IPS-18a (cell line): ENCODE measurements at regions not wholly inside any gene's neighbourhood (a gene's known extent, or its start where the extent isn't known, plus 50 kb on each side); places are given as distances from the start of the nearest gene placed in this dataset.
"Not testable (repeated sequence)": the region's sequence is repeated elsewhere in the genome, so short reads cannot be mapped to it uniquely, and the experiment has no call there.

Source experiments
- H3K27ac ChIP-seq: one replicate; pipeline ENCODE4 v1.5.1; 2013; ENCODE audit warnings: low read length
- H3K27me3 ChIP-seq: one replicate; pipeline ENCODE4 v1.6.1; 2013; ENCODE audit warnings: mild to moderate bottlenecking, low read length; ENCODE audit not compliant: control insufficient read depth, insufficient read depth
- H3K36me3 ChIP-seq: one replicate; pipeline ENCODE4 v1.6.1; 2013; ENCODE audit warnings: low read depth, low read length; ENCODE audit not compliant: control insufficient read depth
- H3K4me1 ChIP-seq: one replicate; pipeline ENCODE4 v1.6.1; 2013; ENCODE audit warnings: low read depth, low read length; ENCODE audit not compliant: control insufficient read depth
- H3K4me3 ChIP-seq: one replicate; pipeline ENCODE4 v1.5.1; 2013; ENCODE audit warnings: low read length
- H3K9ac ChIP-seq: one replicate; pipeline ENCODE4 v1.6.1; 2013; ENCODE audit warnings: mild to moderate bottlenecking, low read length, moderate library complexity
- H3K9me3 ChIP-seq: one replicate; pipeline ENCODE4 v1.6.1; 2013; ENCODE audit warnings: low read depth, low read length; ENCODE audit not compliant: control insufficient read depth

- no peak overlapping the region for H3K27ac ChIP-seq
- H3K36me3 ChIP-seq, result no peaks in the 10 kb centered on the region
- H3K9me3 ChIP-seq, result peaks cover 25% of the 10 kb centered on the region
- H3K9ac ChIP-seq, result no peak overlapping the region
- H3K4me1 ChIP-seq, result peaks cover 3% of the 10 kb centered on the region
- H3K4me3 ChIP-seq, result no peak overlapping the region
- H3K27me3 ChIP-seq, result no peaks in the 10 kb centered on the region
Measured at GRCh38 chr6:106862858-106863257, 111.7 kb downstream of the CD24 start.

- Histone ChIP-seq H3K4me1 (no peaks in the 10 kb centered on the region), H3K4me3 (no peak overlapping the region), H3K27ac (no peak overlapping the region), H3K9me3 (peaks cover 25% of the 10 kb centered on the region), H3K36me3 (no peaks in the 10 kb centered on the region), H3K9ac (no peak overlapping the region), H3K27me3 (no peaks in the 10 kb centered on the region)
Measured at GRCh38 chr6:106860940-106861339, 113.6 kb downstream of the CD24 start.

GRCh38 chr6:106858653-106859092 lies 115.9 kb downstream of the CD24 start:
- no peak overlapping the region for H3K27ac ChIP-seq
- no peaks in the 10 kb centered on the region for H3K36me3 ChIP-seq
- H3K9me3 ChIP-seq, result peaks cover 22% of the 10 kb centered on the region
- no peaks in the 10 kb centered on the region for H3K4me1 ChIP-seq
- H3K9ac ChIP-seq, result no peak overlapping the region
- H3K27me3 ChIP-seq, result no peaks in the 10 kb centered on the region
- no peak overlapping the region for H3K4me3 ChIP-seq

GRCh38 chr6:106857771-106858652 lies 116.5 kb downstream of the CD24 start:
- no peak overlapping the region for H3K27ac ChIP-seq
- no peaks in the 10 kb centered on the region for H3K4me1 ChIP-seq
- no peak overlapping the region for H3K9ac ChIP-seq
- H3K27me3 ChIP-seq, result no peaks in the 10 kb centered on the region
- no peak overlapping the region for H3K4me3 ChIP-seq
- H3K36me3 ChIP-seq, result no peaks in the 10 kb centered on the region
- peaks cover 21% of the 10 kb centered on the region for H3K9me3 ChIP-seq

- peaks cover 18% of the 10 kb centered on the region for H3K9me3 ChIP-seq
- H3K27me3 ChIP-seq, H3K36me3 ChIP-seq, H3K9ac ChIP-seq, H3K4me3 ChIP-seq, H3K4me1 ChIP-seq, H3K27ac ChIP-seq: not testable (repeated sequence)
Measured at GRCh38 chr6:106857310-106857709, 117.2 kb downstream of the CD24 start.

- H3K4me3 ChIP-seq, result no peak overlapping the region
- H3K4me1 ChIP-seq, result no peaks in the 10 kb centered on the region
- peaks cover 20% of the 10 kb centered on the region for H3K9me3 ChIP-seq
- H3K27me3 ChIP-seq, result no peaks in the 10 kb centered on the region
- no peak overlapping the region for H3K9ac ChIP-seq
- H3K36me3 ChIP-seq, result no peaks in the 10 kb centered on the region
- H3K27ac ChIP-seq, result no peak overlapping the region
Measured at GRCh38 chr6:106856227-106856874, 118.2 kb downstream of the CD24 start.

GRCh38 chr6:106855117-106855516 lies 119.4 kb downstream of the CD24 start:
- H3K36me3 ChIP-seq, result no peaks in the 10 kb centered on the region
- H3K27me3 ChIP-seq, result no peaks in the 10 kb centered on the region
- peaks cover 10% of the 10 kb centered on the region for H3K9me3 ChIP-seq
- no peak overlapping the region for H3K27ac ChIP-seq
- no peak overlapping the region for H3K9ac ChIP-seq
- no peaks in the 10 kb centered on the region for H3K4me1 ChIP-seq
- H3K4me3 ChIP-seq, result no peak overlapping the region

- H3K4me3 ChIP-seq, result no peak overlapping the region
- no peaks in the 10 kb centered on the region for H3K36me3 ChIP-seq
- H3K9me3 ChIP-seq, result peaks cover 10% of the 10 kb centered on the region
- H3K27me3 ChIP-seq, result no peaks in the 10 kb centered on the region
- no peak overlapping the region for H3K9ac ChIP-seq
- peaks cover 2% of the 10 kb centered on the region for H3K4me1 ChIP-seq
- no peak overlapping the region for H3K27ac ChIP-seq
Measured at GRCh38 chr6:106849676-106850332, 124.7 kb downstream of the CD24 start.

GRCh38 chr6:106849120-106849519 lies 125.4 kb downstream of the CD24 start:
- no peaks in the 10 kb centered on the region for H3K36me3 ChIP-seq
- H3K4me1 ChIP-seq, result peaks cover 2% of the 10 kb centered on the region
- no peaks in the 10 kb centered on the region for H3K27me3 ChIP-seq
- no peak overlapping the region for H3K27ac ChIP-seq
- peaks cover 10% of the 10 kb centered on the region for H3K9me3 ChIP-seq
- H3K4me3 ChIP-seq, result no peak overlapping the region
- no peak overlapping the region for H3K9ac ChIP-seq

GRCh38 chr6:106847116-106847515 lies 127.4 kb downstream of the CD24 start:
- no peaks in the 10 kb centered on the region for H3K36me3 ChIP-seq
- H3K4me1 ChIP-seq, result peaks cover 2% of the 10 kb centered on the region
- peaks cover 5% of the 10 kb centered on the region for H3K9me3 ChIP-seq
- no peaks in the 10 kb centered on the region for H3K27me3 ChIP-seq
- no peak overlapping the region for H3K9ac ChIP-seq
- no peak overlapping the region for H3K4me3 ChIP-seq
- no peak overlapping the region for H3K27ac ChIP-seq

GRCh38 chr6:106844930-106845329 lies 129.6 kb downstream of the CD24 start:
- Histone ChIP-seq H3K9ac (no peak overlapping the region), H3K4me1 (peaks cover 2% of the 10 kb centered on the region), H3K27me3 (no peaks in the 10 kb centered on the region), H3K9me3 (no peaks in the 10 kb centered on the region), H3K4me3 (no peak overlapping the region), H3K27ac (no peak overlapping the region), H3K36me3 (no peaks in the 10 kb centered on the region)
